SK-N-SH treated with all-trans-retinoic acid at 6 μM for 48 hours (cell line): ENCODE measurements at regions not wholly inside any gene's neighbourhood (a gene's known extent, or its start where the extent isn't known, plus 50 kb on each side); places are given as distances from the start of the nearest gene placed in this dataset.

Experiments
- ATAC-seq: fragments of 200-7000 bp; cut with Tn5 transposase; 3 replicates; pipeline ENCODE4 v1.9.1; 2020; ENCODE audit warnings: mild to moderate bottlenecking, moderate library complexity
- ARNTL ChIP-seq: fragments of 450-650 bp; formaldehyde crosslinking; IDR thresholded peaks from 2 replicates; pipeline ENCODE4 v1.5.0; 2020; ENCODE audit warnings: low read depth, mild to moderate bottlenecking, moderate library complexity, borderline replicate concordance
- CREB5 ChIP-seq: fragments of 250-450 bp; sonication (Bioruptor Pico); IDR thresholded peaks from 2 replicates; pipeline ENCODE4 v1.5.1; 2020; ENCODE audit warnings: low read depth, mild to moderate bottlenecking, moderate library complexity
- CSDC2 ChIP-seq: fragments of 250-450 bp; sonication (Bioruptor Pico); IDR thresholded peaks from 2 replicates; pipeline ENCODE4 v1.5.0; 2020; ENCODE audit warnings: mild to moderate bottlenecking, moderate library complexity
- CSRNP3 ChIP-seq: fragments of 250-450 bp; sonication (Bioruptor Pico); IDR thresholded peaks from 2 replicates; pipeline ENCODE4 v1.5.1; 2021; ENCODE audit warnings: mild to moderate bottlenecking, moderate library complexity
- ESRRG ChIP-seq: fragments of 250-450 bp; sonication (Bioruptor Pico); IDR thresholded peaks from 2 replicates; pipeline ENCODE4 v1.6.1; 2021; ENCODE audit warnings: mild to moderate bottlenecking
- GLIS3 ChIP-seq: fragments of 250-450 bp; sonication (Bioruptor Pico); IDR thresholded peaks from 2 replicates; pipeline ENCODE4 v1.5.0; 2020; ENCODE audit warnings: mild to moderate bottlenecking, moderate library complexity
- ISL1 ChIP-seq: fragments of 250-450 bp; sonication (Bioruptor Pico); IDR thresholded peaks from 2 replicates; pipeline ENCODE4 v2.1.2; 2022; ENCODE audit warnings: mild to moderate bottlenecking, moderate library complexity
- PATZ1 ChIP-seq: fragments of 250-450 bp; sonication (Bioruptor Pico); IDR thresholded peaks from 2 replicates; pipeline ENCODE4 v1.8.0; 2020; ENCODE audit warnings: mild to moderate bottlenecking, moderate library complexity, borderline replicate concordance
- RARB ChIP-seq: fragments of 250-450 bp; sonication (Bioruptor Pico); IDR thresholded peaks from 2 replicates; pipeline ENCODE4 v1.8.0; 2021; ENCODE audit warnings: mild to moderate bottlenecking, moderate library complexity
- SNAI2 ChIP-seq: fragments of 250-450 bp; sonication (Bioruptor Pico); IDR thresholded peaks from 2 replicates; pipeline ENCODE4 v1.5.0; 2020; ENCODE audit warnings: mild to moderate bottlenecking, moderate library complexity
- TCF4 ChIP-seq: fragments of 250-450 bp; sonication (Bioruptor Pico); IDR thresholded peaks from 2 replicates; pipeline ENCODE4 v1.8.0; 2021; ENCODE audit warnings: mild to moderate bottlenecking, moderate library complexity, borderline replicate concordance
- TOX ChIP-seq: fragments of 250-450 bp; sonication (Bioruptor Pico); IDR thresholded peaks from 2 replicates; pipeline ENCODE4 v1.8.0; 2021; ENCODE audit warnings: mild to moderate bottlenecking, moderate library complexity, borderline replicate concordance
- TSHZ2 ChIP-seq: fragments of 250-450 bp; sonication (Bioruptor Pico); IDR thresholded peaks from 2 replicates; pipeline ENCODE4 v1.5.0; 2020; ENCODE audit warnings: mild to moderate bottlenecking, moderate library complexity
- ZC3H10 ChIP-seq: fragments of 250-450 bp; sonication (Bioruptor Pico); IDR thresholded peaks from 2 replicates; pipeline ENCODE4 v1.5.1; 2021; ENCODE audit warnings: mild to moderate bottlenecking, moderate library complexity
- ZFP3 ChIP-seq: fragments of 250-450 bp; sonication (Bioruptor Pico); IDR thresholded peaks from 2 replicates; pipeline ENCODE4 v1.5.0; 2020; ENCODE audit warnings: mild to moderate bottlenecking, moderate library complexity
- ZFP30 ChIP-seq: fragments of 450-650 bp; formaldehyde crosslinking; IDR thresholded peaks from 2 replicates; pipeline ENCODE4 v1.5.0; 2022; ENCODE audit warnings: mild to moderate bottlenecking, moderate library complexity
- ZNF565 ChIP-seq: fragments of 450-650 bp; formaldehyde crosslinking; conservative IDR thresholded peaks from 2 replicates; pipeline ENCODE4 v1.5.0; 2020; ENCODE audit warnings: low read depth, mild to moderate bottlenecking, moderate library complexity
- ZNF8 ChIP-seq: fragments of 450-650 bp; formaldehyde crosslinking; IDR thresholded peaks from 2 replicates; pipeline ENCODE4 v1.5.0; 2020; ENCODE audit warnings: mild to moderate bottlenecking, moderate library complexity
- TF ChIP-seq, protein P1 (sequence below): fragments of 250-450 bp; sonication (Bioruptor Pico); IDR thresholded peaks from 2 replicates; pipeline ENCODE4 v1.8.0; 2021; ENCODE audit warnings: low read depth, mild to moderate bottlenecking, moderate library complexity, borderline replicate concordance

DNA sequence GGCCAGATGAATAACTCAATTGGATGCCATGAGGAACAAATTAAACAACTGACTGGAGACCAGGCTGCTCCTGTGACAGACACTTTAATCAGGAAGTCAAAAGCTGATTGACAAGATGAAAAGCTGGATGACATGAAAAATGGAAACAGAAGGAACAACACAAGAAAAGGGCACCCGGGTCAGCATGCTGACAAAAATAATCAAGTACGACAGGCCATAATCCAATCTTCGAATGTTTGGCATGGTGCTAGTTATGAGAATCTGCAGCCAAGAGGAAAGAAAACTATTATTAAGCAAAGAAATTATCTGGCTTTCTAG, 544.7 kb downstream of the ETNK1 start:
- TF ChIP-seq GLIS3 (CRISPR knock-in tag) (no peak), TCF4 (CRISPR knock-in tag) (no peak), RARB (CRISPR knock-in tag) (no peak), SNAI2 (CRISPR knock-in tag) (no peak), TOX (CRISPR knock-in tag) (no peak), ESRRG (CRISPR knock-in tag) (no peak), ZNF565 (CRISPR knock-in tag) (no peak), CSDC2 (no peak), CSRNP3 (CRISPR knock-in tag) (no peak), CREB5 (CRISPR knock-in tag) (no peak)
- no peak for ATAC-seq

DNA sequence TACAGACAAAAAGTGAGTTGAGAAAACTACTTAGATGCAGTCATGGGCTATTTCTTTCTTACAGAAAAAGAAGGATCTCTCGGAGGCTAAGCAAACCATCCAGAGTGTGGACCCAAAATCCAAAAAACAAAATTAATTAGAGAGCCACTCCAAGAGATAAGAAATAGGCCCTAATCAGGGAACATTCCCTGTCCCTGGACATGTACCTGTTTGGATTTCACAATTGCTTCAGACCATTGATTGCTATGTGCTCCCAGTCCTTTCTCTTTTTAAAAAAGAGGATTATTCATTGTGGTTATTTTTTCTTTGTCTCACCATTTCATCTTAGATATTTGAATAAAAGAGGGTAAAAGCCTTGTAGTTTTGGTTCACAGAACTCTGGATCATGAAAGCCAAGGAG, 549.9 kb downstream of the ETNK1 start:
- ATAC-seq: no peak
- TF ChIP-seq ESRRG (CRISPR knock-in tag) (no peak), ARNTL (CRISPR knock-in tag) (no peak), PATZ1 (CRISPR knock-in tag) (no peak), ZC3H10 (CRISPR knock-in tag) (no peak), ZNF8 (no peak), ZNF565 (CRISPR knock-in tag) (no peak), ZFP3 (CRISPR knock-in tag) (no peak), GLIS3 (CRISPR knock-in tag) (no peak), CSRNP3 (CRISPR knock-in tag) (no peak), RARB (CRISPR knock-in tag) (no peak)
- TF ChIP-seq, protein P1, sequence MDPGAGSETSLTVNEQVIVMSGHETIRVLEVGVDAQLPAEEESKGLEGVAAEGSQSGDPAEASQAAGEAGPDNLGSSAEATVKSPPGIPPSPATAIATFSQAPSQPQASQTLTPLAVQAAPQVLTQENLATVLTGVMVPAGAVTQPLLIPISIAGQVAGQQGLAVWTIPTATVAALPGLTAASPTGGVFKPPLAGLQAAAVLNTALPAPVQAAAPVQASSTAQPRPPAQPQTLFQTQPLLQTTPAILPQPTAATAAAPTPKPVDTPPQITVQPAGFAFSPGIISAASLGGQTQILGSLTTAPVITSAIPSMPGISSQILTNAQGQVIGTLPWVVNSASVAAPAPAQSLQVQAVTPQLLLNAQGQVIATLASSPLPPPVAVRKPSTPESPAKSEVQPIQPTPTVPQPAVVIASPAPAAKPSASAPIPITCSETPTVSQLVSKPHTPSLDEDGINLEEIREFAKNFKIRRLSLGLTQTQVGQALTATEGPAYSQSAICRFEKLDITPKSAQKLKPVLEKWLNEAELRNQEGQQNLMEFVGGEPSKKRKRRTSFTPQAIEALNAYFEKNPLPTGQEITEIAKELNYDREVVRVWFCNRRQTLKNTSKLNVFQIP (CRISPR knock-in tag): no peak

DNA sequence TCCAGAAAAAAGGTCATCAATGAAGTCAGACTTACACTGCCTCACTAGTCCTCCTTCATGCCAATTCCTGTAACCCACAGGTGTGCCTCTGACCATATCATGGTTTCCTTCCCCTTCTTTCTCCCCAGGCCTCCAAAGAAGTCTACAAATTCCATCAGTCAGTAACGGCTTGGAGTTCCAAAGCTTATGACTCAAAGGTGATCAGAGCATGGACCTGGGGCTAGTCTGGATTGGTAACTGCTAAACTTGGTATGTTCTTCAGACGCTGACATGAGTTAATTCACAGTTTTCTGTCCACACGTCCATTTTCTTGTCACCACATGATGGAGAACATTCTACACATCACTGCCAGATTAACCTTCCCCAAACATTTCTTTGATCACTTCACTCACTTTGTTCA, 560.4 kb downstream of the ETNK1 start:
- TF ChIP-seq ZC3H10 (CRISPR knock-in tag) (no peak), ZNF8 (no peak), TSHZ2 (no peak)
- ATAC-seq: no peak

DNA sequence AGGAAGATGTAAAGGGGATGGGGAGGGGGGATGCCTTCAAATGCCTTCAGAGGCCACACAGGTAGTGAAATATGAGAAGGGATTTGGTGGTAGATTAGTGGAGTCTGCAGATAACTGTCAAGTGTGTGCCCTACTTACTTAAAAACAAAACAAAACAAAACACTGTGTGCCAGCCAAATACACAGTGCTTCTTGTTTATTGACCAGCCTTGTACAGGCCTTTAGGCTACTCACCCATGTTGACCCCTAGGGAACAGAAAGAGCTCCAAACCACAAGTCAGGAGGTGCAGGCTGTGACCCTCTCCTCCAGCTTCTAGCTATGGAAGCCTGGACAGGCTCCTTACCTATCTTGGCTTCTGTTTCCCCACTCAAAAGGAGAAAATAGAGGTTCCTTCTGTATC, 562.0 kb downstream of the ETNK1 start:
- ATAC-seq: no peak
- TF ChIP-seq CSRNP3 (CRISPR knock-in tag) (no peak), ZFP30 (CRISPR knock-in tag) (no peak), ARNTL (CRISPR knock-in tag) (no peak), ZNF8 (no peak), ZFP3 (CRISPR knock-in tag) (no peak), ISL1 (CRISPR knock-in tag) (no peak), GLIS3 (CRISPR knock-in tag) (no peak), SNAI2 (CRISPR knock-in tag) (no peak), TOX (CRISPR knock-in tag) (no peak), RARB (CRISPR knock-in tag) (no peak), CSDC2 (no peak), ZNF565 (CRISPR knock-in tag) (no peak)
- TF ChIP-seq, protein P1 (CRISPR knock-in tag): no peak
